ENCODE measurements at regions not wholly inside any gene's neighbourhood (a gene's known extent, or its start where the extent isn't known, plus 50 kb on each side); places are given as distances from the start of the nearest gene placed in this dataset.
"Not testable (repeated sequence)": the region's sequence is repeated elsewhere in the genome, so short reads cannot be mapped to it uniquely, and the experiment has no call there.

DNA sequence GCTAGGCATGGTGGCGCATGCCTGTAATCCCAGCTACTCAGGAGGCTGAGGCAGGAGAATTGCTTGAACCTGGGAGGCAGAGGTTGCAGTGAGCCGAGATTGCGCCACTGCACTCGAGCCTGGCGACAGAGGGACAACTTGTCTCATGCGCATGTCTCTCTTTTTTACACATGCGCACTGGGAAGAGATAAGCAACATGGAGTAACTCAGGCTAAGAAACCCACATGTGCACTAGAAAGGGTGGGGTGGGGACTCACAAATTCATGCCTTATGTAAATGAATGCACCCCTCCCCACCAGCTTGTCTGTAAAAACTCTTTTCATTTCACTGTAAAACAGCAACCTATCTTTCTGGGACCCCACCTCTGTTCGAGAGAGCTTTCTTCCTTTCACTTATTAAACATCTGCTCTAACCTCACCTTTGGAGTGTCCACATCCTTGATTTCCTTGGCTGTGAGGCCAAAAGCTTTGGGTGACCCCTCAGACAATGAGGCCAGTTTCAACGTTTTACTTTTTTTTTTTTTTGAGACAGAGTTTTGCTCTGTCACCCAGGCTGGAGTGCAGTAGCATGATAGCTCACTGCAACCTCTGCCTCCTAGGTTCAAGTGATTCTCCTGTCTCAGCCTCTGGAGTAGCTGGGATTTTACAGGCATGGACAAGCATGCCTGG lies 91.6 kb upstream of the RMP24 start:
- no peak for DNase-seq

DNA sequence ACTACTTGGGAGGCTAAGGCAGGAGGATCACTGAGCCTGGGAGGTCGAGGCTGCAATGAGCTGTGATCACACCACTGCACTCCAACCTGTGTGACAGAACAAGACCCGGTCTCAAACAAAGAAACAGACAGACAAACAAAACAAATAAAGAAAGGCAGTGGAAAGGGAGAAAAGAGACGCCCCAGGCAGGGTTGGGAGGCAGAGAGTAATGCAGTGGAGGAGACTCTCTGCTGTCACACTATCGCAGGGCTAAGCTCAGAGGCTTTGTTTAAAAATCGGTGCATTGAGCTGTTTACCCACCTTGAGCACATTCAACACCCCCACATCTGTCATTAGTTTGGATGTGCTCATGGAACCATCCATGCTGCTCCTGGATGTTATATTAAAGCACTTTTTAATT lies 84.2 kb upstream of the RMP24 start:
- DNase-seq, result peak; percentile 38

DNA sequence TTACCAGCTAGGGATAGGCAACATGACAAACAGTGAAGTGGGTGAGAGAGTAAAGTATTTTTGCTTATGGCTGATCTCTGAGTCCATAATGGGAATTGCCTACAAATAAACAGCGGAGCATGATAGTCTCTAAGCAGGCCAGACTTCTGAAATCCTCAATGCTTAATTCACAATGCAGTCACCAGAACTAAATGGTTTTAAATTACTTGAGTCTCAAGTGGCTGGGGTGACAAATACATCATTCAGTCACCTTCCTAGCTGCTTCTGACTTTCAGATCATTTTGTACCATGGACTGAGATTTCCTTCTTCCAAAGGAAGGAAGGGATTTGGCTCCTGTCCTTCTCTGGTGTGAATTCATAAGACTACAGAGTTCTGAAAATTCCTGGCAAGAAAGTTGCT lies 82.8 kb upstream of the RMP24 start:
- no peak for DNase-seq

DNA sequence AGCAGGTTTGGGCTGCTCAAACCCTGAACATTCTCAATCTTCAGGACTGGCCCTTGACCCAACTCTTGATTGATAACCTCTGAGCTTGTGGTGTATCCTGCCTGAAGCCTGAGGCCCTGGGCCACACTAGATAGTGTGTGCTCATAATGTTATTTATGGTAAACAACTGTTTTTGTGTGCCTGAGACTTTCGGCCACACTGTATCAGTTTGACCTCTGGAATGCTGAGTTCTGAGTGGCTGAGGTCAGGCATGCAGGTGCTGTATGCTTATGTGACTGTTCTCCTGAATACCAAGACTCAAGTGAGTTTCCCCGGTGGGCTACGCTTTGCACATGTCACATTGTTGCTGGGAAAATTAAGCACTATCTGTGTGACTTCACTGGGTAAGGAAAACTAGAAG lies 82.2 kb upstream of the RMP24 start:
- no peak for DNase-seq

DNA sequence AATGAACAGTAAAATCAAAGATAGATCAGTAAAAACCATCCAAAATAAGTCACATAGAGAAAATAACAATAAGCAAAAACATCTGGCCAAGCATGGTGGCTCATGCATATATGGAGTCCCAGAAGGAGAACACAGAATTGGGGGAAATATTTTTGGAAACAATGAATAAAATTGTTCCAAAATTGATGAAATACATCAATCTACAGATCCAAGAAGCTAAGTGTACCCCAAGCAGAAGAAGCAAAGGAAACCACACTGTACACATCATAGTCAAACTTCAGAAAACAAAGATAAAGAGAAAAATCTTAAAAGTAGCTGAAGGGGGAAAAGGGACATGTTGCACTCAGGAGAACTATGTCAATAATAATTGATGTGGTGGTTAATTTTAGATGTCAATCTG lies 80.4 kb upstream of the RMP24 start:
- DNase-seq, result no peak

GRCh38 chr18:35897481-35897880 lies 75.0 kb upstream of the RMP24 start:
- DNase-seq, result not testable (repeated sequence)

GRCh38 chr18:35904389-35905037 lies 68.0 kb upstream of the RMP24 start:
- DNase-seq, result no peak

- no peak for DNase-seq
Observed at GRCh38 chr18:35905436-35905835, 67.0 kb upstream of the RMP24 start.

- not testable (repeated sequence) for DNase-seq
Observed at GRCh38 chr18:35906291-35906690, 66.2 kb upstream of the RMP24 start.

GRCh38 chr18:35910327-35910726 lies 62.2 kb upstream of the RMP24 start:
- no peak for DNase-seq

DNA sequence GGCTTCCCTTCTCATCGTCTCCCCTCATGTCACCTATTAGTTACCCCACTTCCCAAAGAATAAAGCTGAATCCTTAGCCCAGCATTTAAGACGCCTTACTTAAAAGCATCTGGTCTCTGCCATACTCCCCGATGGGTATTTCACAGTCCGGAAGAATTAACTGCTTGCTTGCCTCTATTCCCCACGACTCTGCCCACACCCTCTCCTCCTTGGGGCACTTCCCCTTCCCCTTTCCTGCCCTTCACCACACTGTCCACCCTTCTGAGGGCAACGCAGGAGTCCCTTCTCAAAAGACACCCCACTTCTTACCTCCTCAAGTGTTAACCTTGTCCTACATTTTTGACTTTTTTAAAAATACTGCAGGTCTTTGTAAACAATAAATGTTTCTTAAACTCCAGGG lies 60.1 kb upstream of the RMP24 start:
- DNase-seq, result no peak

DNA sequence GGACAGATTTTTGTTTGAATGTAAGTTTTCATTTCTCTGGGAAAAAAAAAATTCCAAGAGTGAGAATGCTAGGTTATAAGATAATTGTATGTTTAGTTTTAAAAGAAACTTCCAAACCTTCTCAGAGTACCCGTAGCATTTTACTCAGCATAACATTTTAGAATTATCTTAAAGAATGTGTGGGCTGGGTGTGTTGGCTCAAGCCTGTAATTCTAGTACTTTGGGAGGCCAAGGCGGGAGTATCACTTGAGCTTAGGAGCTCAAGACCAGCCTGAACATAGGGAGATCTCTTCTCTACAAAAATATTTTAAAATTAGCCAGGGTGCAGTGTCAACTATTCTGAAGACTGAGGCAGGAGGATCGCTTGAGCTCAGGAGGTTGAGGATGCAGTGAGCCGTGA lies 57.4 kb upstream of the RMP24 start:
- DNase-seq, result no peak

GRCh38 chr18:35917043-35917442 lies 55.4 kb upstream of the RMP24 start:
- no peak for DNase-seq

DNA sequence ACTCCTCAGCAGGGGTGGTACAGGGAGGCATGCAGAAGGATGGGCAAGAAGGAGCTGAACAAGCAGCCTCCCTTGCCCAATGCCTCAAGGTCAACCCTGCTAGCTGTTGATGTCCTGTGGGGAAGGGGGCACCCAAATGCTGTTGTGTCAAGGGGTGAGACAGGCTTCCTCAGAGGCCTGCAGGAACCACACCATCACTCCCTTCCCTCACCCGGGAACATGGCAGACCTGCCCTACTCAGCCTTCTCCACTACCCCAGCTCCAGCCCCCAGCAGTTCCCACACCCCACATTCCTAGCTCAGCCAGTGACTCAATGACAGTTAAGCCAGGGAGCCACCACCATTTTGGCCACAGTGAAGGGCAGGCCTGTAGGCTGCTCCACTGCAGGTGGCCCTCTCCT lies 53.9 kb upstream of the RMP24 start:
- no peak for DNase-seq

DNA sequence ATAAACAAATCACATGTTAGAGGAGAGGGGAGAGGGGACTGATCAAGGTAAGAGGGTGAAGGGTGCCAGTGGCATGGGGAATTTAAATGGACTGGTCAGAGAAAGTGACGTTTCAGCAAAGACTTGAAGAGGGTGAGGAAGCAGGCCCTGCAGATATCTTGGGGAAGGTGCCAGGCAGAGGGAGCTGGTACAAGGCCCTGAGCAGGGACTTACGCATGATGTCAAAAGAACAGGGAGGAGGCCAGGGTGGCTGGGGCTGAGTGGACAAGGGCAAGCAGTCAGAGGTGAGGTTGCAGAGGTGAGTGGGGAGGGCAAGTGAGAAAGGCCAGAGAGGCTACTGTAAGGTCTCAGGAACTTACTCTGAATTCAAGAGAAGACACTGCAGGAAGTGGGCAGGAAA lies 53.3 kb upstream of the RMP24 start:
- DNase-seq, result no peak

- no peak for DNase-seq
Observed at GRCh38 chr18:35920623-35921022, 51.9 kb upstream of the RMP24 start.

All from NCI-H1105 treated with DMSO at 0.1 percent for 48 hours (cell line).